ENCODE measurements at regions not wholly inside any gene's neighbourhood (a gene's known extent, or its start where the extent isn't known, plus 50 kb on each side); places are given as distances from the start of the nearest gene placed in this dataset.
A peak's percentile ranks its signal among the peaks of the same experiment; 100 is the strongest.

GRCh38 chr5:91684625-91685024 is 301.5 kb upstream of the ARRDC3 start:
- Mint-ChIP-seq H3K4me1 (no peaks in the 10 kb centered on the region), H3K27ac (no peak overlapping the region), H3K36me3 (no peaks in the 10 kb centered on the region), H3K4me3 (no peak overlapping the region), H3K9me3 (peaks cover 0 to 3% (median 0%) of the 10 kb centered on the region in 9 donors), H3K27me3 (peaks cover 0 to 13% (median 5%) of the 10 kb centered on the region in 5 donors)
- POLR2A ChIA-PET, result no interaction called here
- no peak for ATAC-seq
- DNase-seq, result no peak

- H3K36me3 Mint-ChIP-seq, result no peaks in the 10 kb centered on the region
- no peak overlapping the region for H3K27ac Mint-ChIP-seq
- POLR2A ChIA-PET, result no interaction called here
- ATAC-seq (no peak), DNase-seq (no peak)
- no peaks in the 10 kb centered on the region for H3K9me3 Mint-ChIP-seq
- peaks cover 0 to 12% (median 1%) of the 10 kb centered on the region in 5 donors for H3K27me3 Mint-ChIP-seq
- no peaks in the 10 kb centered on the region for H3K4me1 Mint-ChIP-seq
- no peak overlapping the region for H3K4me3 Mint-ChIP-seq
These were observed 287.4 kb upstream of the ARRDC3 start for GRCh38 chr5:91670563-91670962.

- Mint-ChIP-seq H3K4me1 (no peaks in the 10 kb centered on the region), H3K27me3 (peaks cover 0 to 12% (median 1%) of the 10 kb centered on the region in 5 donors), H3K9me3 (no peaks in the 10 kb centered on the region), H3K27ac (no peak overlapping the region), H3K4me3 (no peak overlapping the region), H3K36me3 (no peaks in the 10 kb centered on the region)
- ATAC-seq (no peak), DNase-seq (no peak)
- POLR2A ChIA-PET, result no interaction called here
These were observed 287.0 kb upstream of the ARRDC3 start for GRCh38 chr5:91670122-91670521.

GRCh38 chr5:91668261-91668660 is 285.1 kb upstream of the ARRDC3 start:
- Mint-ChIP-seq H3K27me3 (peaks cover 0 to 12% (median 1%) of the 10 kb centered on the region in 5 donors), H3K27ac (no peak overlapping the region), H3K36me3 (no peaks in the 10 kb centered on the region), H3K4me1 (no peaks in the 10 kb centered on the region), H3K4me3 (no peak overlapping the region), H3K9me3 (no peaks in the 10 kb centered on the region)
- DNase-seq, result no peak
- POLR2A ChIA-PET, result no interaction called here
- ATAC-seq, result no peak

GRCh38 chr5:91652678-91653077 is 269.6 kb upstream of the ARRDC3 start:
- no peaks in the 10 kb centered on the region for H3K4me1 Mint-ChIP-seq
- ATAC-seq (no peak), DNase-seq (no peak)
- POLR2A ChIA-PET, result no interaction called here
- no peak overlapping the region for H3K4me3 Mint-ChIP-seq
- H3K36me3 Mint-ChIP-seq, result peaks cover 0 to 24% (median 3%) of the 10 kb centered on the region in 3 donors
- H3K27ac Mint-ChIP-seq, result no peak overlapping the region
- H3K27me3 Mint-ChIP-seq, result peaks cover 3 to 30% (median 7%) of the 10 kb centered on the region in 5 donors
- H3K9me3 Mint-ChIP-seq, result peaks cover 15 to 60% (median 36%) of the 10 kb centered on the region in 9 donors

- DNase-seq, result no peak
- H3K9me3 Mint-ChIP-seq, result peaks cover 7 to 50% (median 26%) of the 10 kb centered on the region in 9 donors
- H3K4me1 Mint-ChIP-seq, result no peaks in the 10 kb centered on the region
- no peak overlapping the region for H3K27ac Mint-ChIP-seq
- no peak overlapping the region for H3K4me3 Mint-ChIP-seq
- POLR2A ChIA-PET, result no interaction called here
- peaks cover 0 to 15% (median 3%) of the 10 kb centered on the region in 3 donors for H3K36me3 Mint-ChIP-seq
- no peak for ATAC-seq
- H3K27me3 Mint-ChIP-seq, result peaks cover 5 to 37% (median 7%) of the 10 kb centered on the region in 5 donors
These were observed 268.6 kb upstream of the ARRDC3 start for GRCh38 chr5:91651704-91652103.

- H3K9me3 Mint-ChIP-seq, result no peaks in the 10 kb centered on the region
- POLR2A ChIA-PET, result no interaction called here
- no peak overlapping the region for H3K4me3 Mint-ChIP-seq
- DNase-seq, result no peak
- H3K27me3 Mint-ChIP-seq, result peaks cover 5 to 34% (median 6%) of the 10 kb centered on the region in 5 donors
- H3K27ac Mint-ChIP-seq, result no peak overlapping the region
- H3K4me1 Mint-ChIP-seq, result peaks cover 0 to 2% (median 0%) of the 10 kb centered on the region in 4 donors
- peaks cover 0 to 4% (median 0%) of the 10 kb centered on the region in 3 donors for H3K36me3 Mint-ChIP-seq
- ATAC-seq, result no peak
These were observed 262.2 kb upstream of the ARRDC3 start for GRCh38 chr5:91645347-91645746.

- peaks cover 2 to 18% (median 3%) of the 10 kb centered on the region in 5 donors for H3K27me3 Mint-ChIP-seq
- peak overlapping the region in 1 of 10 donors; percentile 9 for H3K27ac Mint-ChIP-seq
- DNase-seq (no peak), ATAC-seq (no peak)
- no peaks in the 10 kb centered on the region for H3K9me3 Mint-ChIP-seq
- H3K36me3 Mint-ChIP-seq, result peaks cover 0 to 4% (median 0%) of the 10 kb centered on the region in 3 donors
- peaks cover 0 to 2% (median 0%) of the 10 kb centered on the region in 4 donors for H3K4me1 Mint-ChIP-seq
- POLR2A ChIA-PET, result no interaction called here
- H3K4me3 Mint-ChIP-seq, result no peak overlapping the region
These were observed 260.7 kb upstream of the ARRDC3 start for GRCh38 chr5:91643797-91644196.

- Mint-ChIP-seq H3K27me3 (peaks cover 0 to 6% (median 2%) of the 10 kb centered on the region in 5 donors), H3K9me3 (no peaks in the 10 kb centered on the region), H3K4me1 (peaks cover 0 to 2% (median 0%) of the 10 kb centered on the region in 4 donors), H3K4me3 (no peak overlapping the region), H3K36me3 (no peaks in the 10 kb centered on the region), H3K27ac (no peak overlapping the region)
- POLR2A ChIA-PET, result no interaction called here
- ATAC-seq (no peak), DNase-seq (no peak)
These were observed 259.5 kb upstream of the ARRDC3 start for GRCh38 chr5:91642581-91642980.

- H3K36me3 Mint-ChIP-seq, result no peaks in the 10 kb centered on the region
- H3K27ac Mint-ChIP-seq, result no peak overlapping the region
- no peak for ATAC-seq
- no peaks in the 10 kb centered on the region for H3K9me3 Mint-ChIP-seq
- peaks cover 0 to 4% (median 0%) of the 10 kb centered on the region in 5 donors for H3K27me3 Mint-ChIP-seq
- peak in 3 of 10 donors; percentile 22 to 31 (median 28) for DNase-seq
- POLR2A ChIA-PET, result no interaction called here
- peaks cover 0 to 2% (median 0%) of the 10 kb centered on the region in 4 donors for H3K4me1 Mint-ChIP-seq
- no peak overlapping the region for H3K4me3 Mint-ChIP-seq
These were observed 258.7 kb upstream of the ARRDC3 start for GRCh38 chr5:91641730-91642350.

GRCh38 chr5:91639744-91640143 is 256.6 kb upstream of the ARRDC3 start:
- Mint-ChIP-seq H3K4me1 (no peaks in the 10 kb centered on the region), H3K4me3 (no peak overlapping the region), H3K9me3 (no peaks in the 10 kb centered on the region), H3K27me3 (peaks cover 0 to 5% (median 1%) of the 10 kb centered on the region in 5 donors), H3K36me3 (no peaks in the 10 kb centered on the region), H3K27ac (no peak overlapping the region)
- POLR2A ChIA-PET, result no interaction called here
- DNase-seq, result no peak
- ATAC-seq, result no peak

- Mint-ChIP-seq H3K36me3 (no peaks in the 10 kb centered on the region), H3K27me3 (peaks cover 0 to 6% (median 2%) of the 10 kb centered on the region in 5 donors), H3K27ac (no peak overlapping the region), H3K9me3 (no peaks in the 10 kb centered on the region), H3K4me1 (no peaks in the 10 kb centered on the region), H3K4me3 (no peak overlapping the region)
- ATAC-seq (no peak), DNase-seq (no peak)
- POLR2A ChIA-PET, result no interaction called here
These were observed 254.9 kb upstream of the ARRDC3 start for GRCh38 chr5:91638010-91638409.

- no peaks in the 10 kb centered on the region for H3K36me3 Mint-ChIP-seq
- no peak for DNase-seq
- peaks cover 0 to 6% (median 3%) of the 10 kb centered on the region in 5 donors for H3K27me3 Mint-ChIP-seq
- H3K4me1 Mint-ChIP-seq, result no peaks in the 10 kb centered on the region
- POLR2A ChIA-PET, result no interaction called here
- ATAC-seq, result no peak
- no peak overlapping the region for H3K27ac Mint-ChIP-seq
- no peak overlapping the region for H3K4me3 Mint-ChIP-seq
- no peaks in the 10 kb centered on the region for H3K9me3 Mint-ChIP-seq
These were observed 253.0 kb upstream of the ARRDC3 start for GRCh38 chr5:91635950-91636734.
